Esophagus muscularis mucosa (tissue), 4 donors: ENCODE measurements at regions not wholly inside any gene's neighbourhood (a gene's known extent, or its start where the extent isn't known, plus 50 kb on each side); places are given as distances from the start of the nearest gene placed in this dataset.
A peak's percentile ranks its signal among the peaks of the same experiment; 100 is the strongest.

ENCODE experiments used
- DNase-seq: peaks from one replicate; pipeline ENCODE4 v3.0.0-alpha.2; 2017; ENCODE audit errors: extremely low spot score
- H3K27ac ChIP-seq, 4 donors: fragments of 200-600 bp; sonication (generic); replicated peaks in 1 of 4; 1 replicate in 3 of 4; 2 replicates in 1 of 4; pipeline ENCODE4 v1.5.1; 2016 to 2019; ENCODE audit warnings: mild to moderate bottlenecking in 1 of 4
- H3K27me3 ChIP-seq, 4 donors: fragments of 200-600 bp; sonication (generic); one replicate each; pipeline versions ENCODE4 v1.5.1 to v1.6.0; 2016 to 2019
- H3K36me3 ChIP-seq, 4 donors: fragments of 200-600 bp; sonication (generic); one replicate each; pipeline ENCODE4 v1.5.1; 2016 to 2019
- H3K4me1 ChIP-seq, 4 donors: fragments of 200-600 bp; sonication (generic); one replicate each; pipeline ENCODE4 v1.5.1; 2016 to 2019
- H3K4me3 ChIP-seq, 4 donors: fragments of 200-600 bp; sonication (generic); 1 replicate in 2 of 4; 2 replicates in 2 of 4; pipeline ENCODE4 v1.5.1; 2016 to 2019; ENCODE audit warnings: mild to moderate bottlenecking in 4 of 4, moderate library complexity in 1 of 4
- H3K9me3 ChIP-seq, 4 donors: fragments of 200-600 bp; sonication (generic); 1 replicate in 3 of 4; 2 replicates in 1 of 4; pipeline ENCODE4 v1.5.1; 2016 to 2019
- CTCF ChIP-seq, 3 experiments: fragments of 200-600 bp in 2 of 3; fragments of 450-650 bp in 1 of 3; sonication (generic) in 2 of 3; IDR thresholded peaks; one replicate each; pipeline ENCODE4 v1.5.1; 2017 to 2019; ENCODE audit warnings: antibody characterized with exemption in 3 of 3, mild to moderate bottlenecking in 2 of 3, moderate library complexity in 1 of 3
- EP300 ChIP-seq: sonication (generic); formaldehyde crosslinking; IDR thresholded peaks from one replicate; pipeline ENCODE4 v1.6.1; 2017; ENCODE audit warnings: antibody characterized with exemption
- POLR2A ChIP-seq: fragments of 450-650 bp; IDR thresholded peaks from one replicate; pipeline ENCODE4 v1.6.1; 2017; ENCODE audit warnings: antibody characterized with exemption, moderate library complexity, mild to moderate bottlenecking, low read depth
- POLR2AphosphoS5 ChIP-seq, 2 donors: sonication (generic); formaldehyde crosslinking; IDR thresholded peaks; one replicate each; pipeline ENCODE4 v1.6.1; 2017; ENCODE audit warnings: antibody characterized with exemption in 2 of 2
- WGBS: methylation state at CpG from one replicate; pipeline ENCODE4 v1.1.5; 2018; 5-methylcytosine and 5-hydroxymethylcytosine counted together
- intact Hi-C: fragments of 100-400 bp; cut with DNase I; formaldehyde crosslinking; loops from one replicate; pipeline ENCODE4 v1.15.1; 2023

- Histone ChIP-seq H3K27ac (no peak overlapping the region), H3K36me3 (no peaks in the 10 kb centered on the region), H3K9me3 (no peaks in the 10 kb centered on the region), H3K4me3 (no peak overlapping the region), H3K27me3 (no peaks in the 10 kb centered on the region), H3K4me1 (peaks cover 0 to 8% (median 3%) of the 10 kb centered on the region in 4 donors)
- no peak for DNase-seq
- intact Hi-C loops, result no loop called here
- WGBS, result 61% methylated on average over 4 of the region's 10 CpGs
- no peak for TF ChIP-seq EP300
- no peak for TF ChIP-seq CTCF (IDR thresholded peaks at IDR 0.05)
- no peak for TF ChIP-seq POLR2AphosphoS5 (IDR thresholded peaks at IDR 0.05)
- TF ChIP-seq POLR2A, result no peak
Measured at GRCh38 chr20:60990061-60990460, 262.0 kb upstream of the CDH4 start.

GRCh38 chr20:60990643-60991042, 261.4 kb upstream of the CDH4 start:
- TF ChIP-seq POLR2AphosphoS5 (IDR thresholded peaks at IDR 0.05) (no peak), POLR2A (no peak), EP300 (no peak), CTCF (IDR thresholded peaks at IDR 0.05) (no peak)
- Histone ChIP-seq H3K9me3 (no peaks in the 10 kb centered on the region), H3K27me3 (no peaks in the 10 kb centered on the region), H3K4me3 (no peak overlapping the region), H3K4me1 (peaks cover 0 to 8% (median 3%) of the 10 kb centered on the region in 4 donors), H3K36me3 (no peaks in the 10 kb centered on the region), H3K27ac (no peak overlapping the region)
- DNase-seq, result no peak
- intact Hi-C loops, result no loop called here
- 73% methylated on average over 12 of the region's 12 CpGs for WGBS

GRCh38 chr20:60993433-60994044, 258.5 kb upstream of the CDH4 start:
- Histone ChIP-seq H3K27ac (no peak overlapping the region), H3K36me3 (no peaks in the 10 kb centered on the region), H3K4me1 (peaks cover 0 to 8% (median 3%) of the 10 kb centered on the region in 4 donors), H3K9me3 (no peaks in the 10 kb centered on the region), H3K4me3 (no peak overlapping the region), H3K27me3 (no peaks in the 10 kb centered on the region)
- intact Hi-C loops, result no loop called here
- peak in 1 of 3 experiments; percentile 5 for TF ChIP-seq CTCF (IDR thresholded peaks at IDR 0.05)
- no peak for TF ChIP-seq POLR2AphosphoS5 (IDR thresholded peaks at IDR 0.05)
- no peak for TF ChIP-seq POLR2A
- TF ChIP-seq EP300, result no peak
- DNase-seq, result no peak
- WGBS, result 65% methylated on average over 9 of the region's 9 CpGs

GRCh38 chr20:60999250-60999649, 252.8 kb upstream of the CDH4 start:
- intact Hi-C loops, result no loop called here
- DNase-seq, result no peak
- Histone ChIP-seq H3K9me3 (no peaks in the 10 kb centered on the region), H3K4me1 (no peaks in the 10 kb centered on the region), H3K27ac (no peak overlapping the region), H3K4me3 (no peak overlapping the region), H3K36me3 (no peaks in the 10 kb centered on the region), H3K27me3 (no peaks in the 10 kb centered on the region)
- TF ChIP-seq POLR2AphosphoS5 (IDR thresholded peaks at IDR 0.05) (no peak), POLR2A (no peak), EP300 (no peak), CTCF (IDR thresholded peaks at IDR 0.05) (no peak)
- 52% methylated on average over 5 of the region's 5 CpGs for WGBS

- no peaks in the 10 kb centered on the region for H3K27me3 ChIP-seq
- 85% methylated on average over 6 of the region's 6 CpGs for WGBS
- intact Hi-C loops, result no loop called here
- H3K27ac ChIP-seq, result no peak overlapping the region
- H3K4me1 ChIP-seq, result no peaks in the 10 kb centered on the region
- no peaks in the 10 kb centered on the region for H3K36me3 ChIP-seq
- H3K4me3 ChIP-seq, result no peak overlapping the region
- TF ChIP-seq EP300, result no peak
- TF ChIP-seq POLR2AphosphoS5 (IDR thresholded peaks at IDR 0.05), result no peak
- no peak for TF ChIP-seq POLR2A
- TF ChIP-seq CTCF (IDR thresholded peaks at IDR 0.05), result no peak
- no peak for DNase-seq
- no peaks in the 10 kb centered on the region for H3K9me3 ChIP-seq
Measured at GRCh38 chr20:61002090-61002489, 250.0 kb upstream of the CDH4 start.
